ENCODE measurements at regions not wholly inside any gene's neighbourhood (a gene's known extent, or its start where the extent isn't known, plus 50 kb on each side); places are given as distances from the start of the nearest gene placed in this dataset.

DNA sequence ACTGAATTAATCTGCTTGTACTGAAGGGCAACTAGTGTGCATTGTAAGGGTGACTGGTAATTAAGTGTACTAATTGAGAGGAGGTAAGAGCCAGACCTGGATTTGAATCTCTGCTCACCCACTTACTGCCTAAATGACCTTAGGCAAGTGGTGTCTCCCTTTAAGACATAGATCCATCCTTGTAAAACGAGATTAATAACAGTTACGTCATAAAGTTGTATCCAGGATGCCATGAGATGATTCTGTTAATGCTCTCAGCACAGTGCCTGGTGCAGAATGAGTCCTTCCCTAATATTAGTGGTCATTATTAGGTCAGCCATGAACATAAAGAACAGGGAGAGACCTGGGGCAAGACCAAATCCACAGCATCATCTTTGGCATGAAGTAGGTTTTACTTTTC is 470.1 kb downstream of the MAFB start:
- H3K36me3 ChIP-seq (ENCODE audit: control insufficient read depth in 2 of 4, insufficient read depth in 4 of 4, low read length in 3 of 4), result no peaks in the 10 kb centered on the region; a peak in 1 of 8 replicates
- no peak overlapping the region for H2BK20ac ChIP-seq (ENCODE audit: low read length)
- no peak overlapping the region for H3K4me3 ChIP-seq (ENCODE audit: extremely low read depth in 1 of 4, insufficient read depth in 2 of 4, low read depth in 3 of 4, low read length in 4 of 4)
- H3K4me1 ChIP-seq (replicated peaks in 1 of 4; ENCODE audit: control insufficient read depth in 3 of 4, insufficient read depth in 4 of 4, low read length in 3 of 4), result no peaks in the 10 kb centered on the region
- H3K79me1 ChIP-seq (ENCODE audit: low read depth, low read length), result no peaks in the 10 kb centered on the region
- no peak overlapping the region for H2BK120ac ChIP-seq (replicated peaks; ENCODE audit: low read depth, low read length)
- H4K8ac ChIP-seq (ENCODE audit: extremely low read depth, insufficient read depth, low read length), result no peak overlapping the region
- no peaks in the 10 kb centered on the region for H3K79me2 ChIP-seq (ENCODE audit: control insufficient read depth in 1 of 2, insufficient read depth in 2 of 2, low read length in 2 of 2)
- no peak overlapping the region for H3K56ac ChIP-seq (replicated peaks; ENCODE audit: insufficient read length, low read depth, low read length)
- H3K9me3 ChIP-seq (ENCODE audit: insufficient read depth in 2 of 2, low read depth in 1 of 2, low read length in 1 of 2), result no peaks in the 10 kb centered on the region
- no peak overlapping the region for H3K18ac ChIP-seq (ENCODE audit: extremely low read depth, low read length)
- 87% methylated on average over 2 of the region's 2 CpGs; no CpG with 5 or more reads in 1 of the 2 experiments for WGBS, 2 experiments (ENCODE audit: extremely low coverage in 1 of 2, insufficient coverage in 1 of 2, insufficient read length in 1 of 2, insufficient replicate concordance in 2 of 2, low coverage in 1 of 2, low lambda C conversion rate in 2 of 2, missing lambda C conversion rate in 1 of 2)
- CTCF ChIA-PET (ENCODE audit: partially characterized antibody), result no interaction called here
- H4K5ac ChIP-seq (ENCODE audit: insufficient read length, low read depth, low read length), result no peak overlapping the region
- H2AK5ac ChIP-seq (ENCODE audit: low read depth, low read length), result no peak overlapping the region
- H3K4me2 ChIP-seq (ENCODE audit: insufficient read depth in 1 of 2, low read depth in 2 of 2, low read length in 2 of 2), result no peak overlapping the region
- H4K91ac ChIP-seq (replicated peaks; ENCODE audit: insufficient read length, low read length), result no peak overlapping the region
- H2AFZ ChIP-seq (ENCODE audit: low read length), result no peak overlapping the region
- no peak overlapping the region for H3K4ac ChIP-seq (replicated peaks; ENCODE audit: insufficient read length, low read depth, low read length)
- H3K14ac ChIP-seq (ENCODE audit: insufficient read length), result no peak overlapping the region
- DNase-seq (ENCODE audit: low read depth in 1 of 2, low spot score in 2 of 2), result no peak
- no peaks in the 10 kb centered on the region for H4K20me1 ChIP-seq (replicated peaks in 1 of 2; ENCODE audit: control insufficient read depth in 1 of 2, insufficient read depth in 2 of 2, low read length in 2 of 2)
- no peak overlapping the region for H3K9ac ChIP-seq (replicated peaks in 1 of 4; ENCODE audit: extremely low read depth in 1 of 4, low read depth in 3 of 4, low read length in 3 of 4)
- H2BK5ac ChIP-seq (ENCODE audit: low read depth, low read length), result no peak overlapping the region
- no peak overlapping the region for H3K23ac ChIP-seq (ENCODE audit: insufficient read length)
- TF ChIP-seq YY1 (IDR thresholded peaks at IDR 0.05; ENCODE audit: low read depth, low read length) (no peak), GTF2F1 (IDR thresholded peaks at IDR 0.05; ENCODE audit: borderline replicate concordance, low read depth, low read length) (no peak), RNF2 (IDR thresholded peaks at IDR 0.05; ENCODE audit: borderline replicate concordance, low read depth, low read length, missing control alignments, poor library complexity, severe bottlenecking) (no peak), BCL11A (IDR thresholded peaks at IDR 0.05; ENCODE audit: low read depth in 2 of 2, low read length in 2 of 2) (no peak), HDAC2 (IDR thresholded peaks at IDR 0.05; ENCODE audit: borderline replicate concordance in 1 of 2, low read depth in 2 of 2, low read length in 2 of 2) (no peak), FOSL1 (IDR thresholded peaks at IDR 0.05; ENCODE audit: insufficient read depth, low read depth, low read length) (no peak)
- POLR2A ChIA-PET (ENCODE audit: partially characterized antibody), result no interaction called here
- no peaks in the 10 kb centered on the region for H3K27me3 ChIP-seq (replicated peaks in 1 of 4; ENCODE audit: control insufficient read depth in 3 of 4, extremely low read depth in 1 of 4, insufficient read depth in 3 of 4, low read length in 3 of 4)
- no peak overlapping the region for H3K27ac ChIP-seq (ENCODE audit: low read depth, low read length)
- H2BK15ac ChIP-seq (ENCODE audit: low read length), result no peak overlapping the region
- no peaks in the 10 kb centered on the region for H3K23me2 ChIP-seq (ENCODE audit: low read depth, low read length)
- H2BK12ac ChIP-seq (ENCODE audit: low read depth, low read length), result no peak overlapping the region
- no peak for FAIRE-seq
